ENCODE measurements at regions not wholly inside any gene's neighbourhood (a gene's known extent, or its start where the extent isn't known, plus 50 kb on each side); places are given as distances from the start of the nearest gene placed in this dataset.

DNA sequence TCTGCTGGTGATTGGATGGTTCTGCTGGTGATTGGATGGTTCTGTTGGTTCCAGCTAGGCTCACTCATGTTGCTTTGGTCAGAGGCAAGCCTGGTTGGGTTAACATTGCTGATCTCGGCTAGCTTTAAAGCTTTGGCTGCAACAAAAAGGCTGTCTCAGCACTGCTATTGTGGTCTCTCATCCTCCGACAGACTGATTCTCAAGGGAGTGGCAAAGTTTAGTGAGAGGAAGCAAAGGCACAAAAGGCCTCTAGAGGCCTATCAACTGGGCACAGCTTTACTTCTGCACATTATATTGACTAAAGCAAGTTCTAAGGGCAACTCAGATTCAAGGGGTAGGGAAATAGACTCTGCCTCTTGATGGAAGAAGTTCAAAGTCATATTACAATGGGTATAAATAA is 84.7 kb upstream of the LGR5 start:
- intact Hi-C loops (cut with DNase I): loop anchor here in 1 of 10 donors (5.0 kb wide), 1 partner anchor 48 kb away; no protein-coding TSS in a partner anchor
- Histone ChIP-seq H3K27ac (no peak overlapping the region), H3K27me3 (no peaks in the 10 kb centered on the region), H3K4me1 (no peaks in the 10 kb centered on the region), H3K9me3 (peaks cover 0 to 14% (median 9%) of the 10 kb centered on the region in 11 donors), H3K4me3 (no peak overlapping the region), H3K36me3 (no peaks in the 10 kb centered on the region)
- ATAC-seq (no peak), DNase-seq (no peak)
- TF ChIP-seq, protein P1, sequence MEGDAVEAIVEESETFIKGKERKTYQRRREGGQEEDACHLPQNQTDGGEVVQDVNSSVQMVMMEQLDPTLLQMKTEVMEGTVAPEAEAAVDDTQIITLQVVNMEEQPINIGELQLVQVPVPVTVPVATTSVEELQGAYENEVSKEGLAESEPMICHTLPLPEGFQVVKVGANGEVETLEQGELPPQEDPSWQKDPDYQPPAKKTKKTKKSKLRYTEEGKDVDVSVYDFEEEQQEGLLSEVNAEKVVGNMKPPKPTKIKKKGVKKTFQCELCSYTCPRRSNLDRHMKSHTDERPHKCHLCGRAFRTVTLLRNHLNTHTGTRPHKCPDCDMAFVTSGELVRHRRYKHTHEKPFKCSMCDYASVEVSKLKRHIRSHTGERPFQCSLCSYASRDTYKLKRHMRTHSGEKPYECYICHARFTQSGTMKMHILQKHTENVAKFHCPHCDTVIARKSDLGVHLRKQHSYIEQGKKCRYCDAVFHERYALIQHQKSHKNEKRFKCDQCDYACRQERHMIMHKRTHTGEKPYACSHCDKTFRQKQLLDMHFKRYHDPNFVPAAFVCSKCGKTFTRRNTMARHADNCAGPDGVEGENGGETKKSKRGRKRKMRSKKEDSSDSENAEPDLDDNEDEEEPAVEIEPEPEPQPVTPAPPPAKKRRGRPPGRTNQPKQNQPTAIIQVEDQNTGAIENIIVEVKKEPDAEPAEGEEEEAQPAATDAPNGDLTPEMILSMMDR (IDR thresholded peaks at IDR 0.05): no peak
- 41 to 45% methylated on average over 2 of the region's 2 CpGs for WGBS, 2 donors

DNA sequence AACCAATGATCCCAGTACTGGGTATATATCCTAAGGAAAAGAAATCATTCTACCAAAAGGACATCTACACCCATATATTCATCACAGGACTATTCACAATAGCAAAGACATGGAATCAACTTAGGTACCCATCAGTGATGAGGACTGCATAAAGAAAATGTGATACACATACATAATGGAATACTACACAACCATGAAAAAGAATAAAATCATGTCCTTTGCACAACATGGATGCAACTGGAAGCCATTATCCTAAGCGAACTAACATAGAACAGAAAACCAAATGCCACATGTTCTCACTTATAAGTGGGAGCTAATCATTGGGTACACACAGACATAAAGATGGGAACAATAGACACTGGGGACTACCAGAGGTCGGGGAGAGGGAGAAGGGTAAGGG is 86.0 kb upstream of the LGR5 start:
- WGBS, 2 donors: 71 to 79% methylated on average over 2 of the region's 2 CpGs
- ATAC-seq: no peak
- Histone ChIP-seq H3K4me3 (no peak overlapping the region), H3K36me3 (no peaks in the 10 kb centered on the region), H3K9me3 (peaks cover 0 to 1% (median 0%) of the 10 kb centered on the region in 11 donors), H3K27ac (no peak overlapping the region), H3K4me1 (no peaks in the 10 kb centered on the region), H3K27me3 (no peaks in the 10 kb centered on the region)
- intact Hi-C loops (cut with DNase I): no loop called here
- no peak for DNase-seq
- TF ChIP-seq, protein P1 (IDR thresholded peaks at IDR 0.05): no peak

DNA sequence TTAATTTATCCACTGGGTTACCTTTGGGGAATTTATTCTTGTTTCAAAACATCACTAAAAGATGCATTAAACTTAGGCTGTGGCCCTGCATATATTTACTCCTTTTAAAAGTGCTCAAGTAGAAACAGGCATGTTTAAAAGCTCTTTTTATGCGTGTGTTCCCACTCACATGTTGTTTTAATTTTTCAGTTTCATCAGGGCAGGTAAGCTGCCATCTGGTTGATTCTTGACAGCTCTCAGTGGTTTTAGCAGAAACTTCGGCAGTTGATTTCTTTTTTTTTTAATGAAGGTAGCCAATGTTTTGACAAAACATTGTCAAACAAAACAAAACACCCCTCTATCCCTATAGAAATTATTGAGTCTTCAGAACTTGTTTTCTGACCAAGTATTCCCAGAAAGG is 89.6 kb upstream of the LGR5 start:
- H3K27ac ChIP-seq: no peak overlapping the region
- H3K4me1 ChIP-seq: peaks cover 0 to 3% (median 0%) of the 10 kb centered on the region in 9 donors
- H3K27me3 ChIP-seq: no peaks in the 10 kb centered on the region
- no peak overlapping the region for H3K4me3 ChIP-seq
- no peak for DNase-seq
- 79 to 83% methylated on average over 2 of the region's 2 CpGs for WGBS, 2 donors
- intact Hi-C loops (cut with DNase I): loop anchor here in 1 of 10 donors (2.0 kb wide), 1 partner anchor 59 kb away; no protein-coding TSS in a partner anchor
- H3K36me3 ChIP-seq: no peaks in the 10 kb centered on the region
- no peaks in the 10 kb centered on the region for H3K9me3 ChIP-seq
- TF ChIP-seq, protein P1 (IDR thresholded peaks at IDR 0.05): no peak
- ATAC-seq: no peak

DNA sequence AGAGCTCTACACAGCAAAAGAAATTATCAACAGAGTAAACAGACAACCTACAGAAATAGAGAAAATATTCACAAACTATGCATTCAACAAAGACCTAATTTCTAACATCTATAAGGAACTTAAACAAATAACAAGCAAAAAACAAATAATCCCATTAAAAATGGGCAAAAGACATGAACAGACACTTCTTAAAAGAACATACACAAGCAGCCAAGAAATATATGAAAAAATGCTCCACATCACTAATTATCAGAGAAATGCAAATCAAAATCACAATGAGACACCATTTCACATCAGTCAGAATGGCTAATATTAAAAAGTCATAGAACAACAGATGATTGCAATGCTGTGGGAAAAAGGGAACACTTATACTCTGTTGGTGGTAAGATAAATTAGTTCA is 100.7 kb upstream of the LGR5 start:
- Histone ChIP-seq H3K27me3 (no peaks in the 10 kb centered on the region), H3K4me3 (no peak overlapping the region), H3K4me1 (no peaks in the 10 kb centered on the region), H3K36me3 (no peaks in the 10 kb centered on the region), H3K9me3 (peaks cover 0 to 22% (median 0%) of the 10 kb centered on the region in 11 donors), H3K27ac (no peak overlapping the region)
- ATAC-seq (no peak), DNase-seq (no peak)
- TF ChIP-seq, protein P1 (IDR thresholded peaks at IDR 0.05): no peak
- intact Hi-C loops (cut with DNase I): no loop called here

DNA sequence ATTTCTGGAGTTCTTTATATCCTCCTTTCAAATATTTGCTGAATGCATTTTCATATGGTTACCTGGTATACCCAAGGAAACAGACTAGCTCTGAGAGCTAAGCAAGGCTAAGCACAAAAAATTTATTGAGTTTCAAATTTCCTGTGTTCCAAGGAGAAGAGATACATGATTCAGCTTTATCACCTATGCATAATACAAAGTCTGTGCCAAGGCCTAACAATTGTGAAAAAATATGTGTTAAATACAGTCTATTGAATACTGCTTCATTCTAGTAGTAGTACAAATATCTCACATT is 103.7 kb upstream of the LGR5 start:
- Histone ChIP-seq H3K27me3 (no peaks in the 10 kb centered on the region), H3K4me1 (no peaks in the 10 kb centered on the region), H3K36me3 (no peaks in the 10 kb centered on the region), H3K4me3 (no peak overlapping the region), H3K27ac (no peak overlapping the region), H3K9me3 (peaks cover 0 to 22% (median 0%) of the 10 kb centered on the region in 11 donors)
- intact Hi-C loops (cut with DNase I): no loop called here
- no peak for DNase-seq
- TF ChIP-seq, protein P1 (IDR thresholded peaks at IDR 0.05): no peak
- no peak for ATAC-seq
